ENCODE measurements at regions not wholly inside any gene's neighbourhood (a gene's known extent, or its start where the extent isn't known, plus 50 kb on each side); places are given as distances from the start of the nearest gene placed in this dataset.

DNA sequence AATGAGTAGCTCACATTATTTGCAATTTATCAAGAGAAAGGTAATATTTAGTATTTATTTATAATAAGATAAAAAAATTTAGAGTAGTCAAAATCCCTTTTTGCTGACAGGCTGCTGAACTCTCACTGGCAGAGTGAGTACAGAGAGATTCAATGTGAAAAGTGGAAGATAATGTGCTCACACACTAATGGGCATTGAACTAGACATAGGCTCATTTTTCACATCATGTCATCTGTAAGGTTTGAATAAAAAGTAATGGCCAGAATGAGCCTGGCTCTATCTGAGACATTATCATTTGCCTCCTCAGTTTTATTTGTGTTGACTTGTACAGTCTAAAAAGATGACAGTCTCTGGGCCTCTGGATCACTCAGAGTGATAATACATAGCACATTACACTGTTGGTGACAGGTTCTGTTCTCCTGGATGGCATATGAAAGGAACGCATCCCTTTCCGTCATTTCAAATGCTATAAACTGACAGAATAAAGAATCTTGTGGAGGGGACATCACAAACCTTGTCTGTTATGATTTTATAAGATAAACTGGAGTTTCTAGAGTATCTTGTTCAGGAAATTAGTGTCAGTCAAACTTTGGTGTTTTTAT, 812.9 kb downstream of the NR4A2 start:
- ChIA-PET POLR2A (ENCODE audit: low non-redundant PET) (no interaction called here), CTCF (no interaction called here)
- TF ChIP-seq, protein P1, sequence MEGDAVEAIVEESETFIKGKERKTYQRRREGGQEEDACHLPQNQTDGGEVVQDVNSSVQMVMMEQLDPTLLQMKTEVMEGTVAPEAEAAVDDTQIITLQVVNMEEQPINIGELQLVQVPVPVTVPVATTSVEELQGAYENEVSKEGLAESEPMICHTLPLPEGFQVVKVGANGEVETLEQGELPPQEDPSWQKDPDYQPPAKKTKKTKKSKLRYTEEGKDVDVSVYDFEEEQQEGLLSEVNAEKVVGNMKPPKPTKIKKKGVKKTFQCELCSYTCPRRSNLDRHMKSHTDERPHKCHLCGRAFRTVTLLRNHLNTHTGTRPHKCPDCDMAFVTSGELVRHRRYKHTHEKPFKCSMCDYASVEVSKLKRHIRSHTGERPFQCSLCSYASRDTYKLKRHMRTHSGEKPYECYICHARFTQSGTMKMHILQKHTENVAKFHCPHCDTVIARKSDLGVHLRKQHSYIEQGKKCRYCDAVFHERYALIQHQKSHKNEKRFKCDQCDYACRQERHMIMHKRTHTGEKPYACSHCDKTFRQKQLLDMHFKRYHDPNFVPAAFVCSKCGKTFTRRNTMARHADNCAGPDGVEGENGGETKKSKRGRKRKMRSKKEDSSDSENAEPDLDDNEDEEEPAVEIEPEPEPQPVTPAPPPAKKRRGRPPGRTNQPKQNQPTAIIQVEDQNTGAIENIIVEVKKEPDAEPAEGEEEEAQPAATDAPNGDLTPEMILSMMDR (conservative IDR thresholded peaks at IDR 0.05; ENCODE audit: low read depth) = no peak
- no peak for DNase-seq (ENCODE audit: low spot score)
- H3K27ac ChIP-seq = no peak overlapping the region

GRCh38 chr2:155518094-155518493, 814.4 kb downstream of the NR4A2 start:
- TF ChIP-seq, protein P1 (conservative IDR thresholded peaks at IDR 0.05; ENCODE audit: low read depth) = no peak
- no peak for DNase-seq (ENCODE audit: low spot score)
- CTCF ChIA-PET = no interaction called here
- H3K27ac ChIP-seq = no peak overlapping the region
- POLR2A ChIA-PET (ENCODE audit: low non-redundant PET) = no interaction called here

- POLR2A ChIA-PET (ENCODE audit: low non-redundant PET) = no interaction called here
- DNase-seq (ENCODE audit: low spot score) = no peak
- TF ChIP-seq, protein P1 (conservative IDR thresholded peaks at IDR 0.05; ENCODE audit: low read depth) = no peak
- CTCF ChIA-PET = no interaction called here
- H3K27ac ChIP-seq = no peak overlapping the region
These were observed 815.2 kb downstream of the NR4A2 start for GRCh38 chr2:155517362-155517761.

- POLR2A ChIA-PET (ENCODE audit: low non-redundant PET) = no interaction called here
- TF ChIP-seq, protein P1 (conservative IDR thresholded peaks at IDR 0.05; ENCODE audit: low read depth) = no peak
- H3K27ac ChIP-seq = no peak overlapping the region
- CTCF ChIA-PET = no interaction called here
- DNase-seq (ENCODE audit: low spot score) = no peak
These were observed 814.8 kb downstream of the KCNJ3 start for GRCh38 chr2:155513248-155513647.

GRCh38 chr2:155502766-155503165, 804.3 kb downstream of the KCNJ3 start:
- POLR2A ChIA-PET (ENCODE audit: low non-redundant PET) = no interaction called here
- no peak for DNase-seq (ENCODE audit: low spot score)
- CTCF ChIA-PET = no interaction called here
- TF ChIP-seq, protein P1 (conservative IDR thresholded peaks at IDR 0.05; ENCODE audit: low read depth) = no peak
- no peak overlapping the region for H3K27ac ChIP-seq

DNA sequence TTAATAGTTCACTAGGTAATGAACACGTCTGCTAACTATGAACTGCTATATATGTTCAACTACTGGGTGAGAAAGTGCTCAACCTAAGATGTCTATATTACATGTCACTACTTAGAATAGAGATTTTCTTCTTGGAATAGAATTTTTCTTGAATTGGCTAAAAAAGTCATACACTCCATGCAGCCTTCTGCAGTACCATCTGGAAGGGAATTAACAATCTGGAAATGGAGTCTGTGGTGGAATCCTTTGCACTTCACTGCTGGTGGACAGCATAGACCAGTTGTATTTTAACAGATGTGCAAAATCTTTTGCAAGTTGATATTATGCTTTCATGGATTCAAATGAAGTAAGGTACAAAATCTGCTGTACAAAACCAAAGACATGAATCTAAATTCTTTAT, 799.6 kb downstream of the KCNJ3 start:
- ChIA-PET CTCF (no interaction called here), POLR2A (ENCODE audit: low non-redundant PET) (no interaction called here)
- TF ChIP-seq, protein P1 (conservative IDR thresholded peaks at IDR 0.05; ENCODE audit: low read depth) = no peak
- DNase-seq (ENCODE audit: low spot score) = no peak
- H3K27ac ChIP-seq = no peak overlapping the region

Measured in RWPE1 (cell line).